ENCODE measurements at regions not wholly inside any gene's neighbourhood (a gene's known extent, or its start where the extent isn't known, plus 50 kb on each side); places are given as distances from the start of the nearest gene placed in this dataset.
A peak's percentile ranks its signal among the peaks of the same experiment; 100 is the strongest.

- no peaks in the 10 kb centered on the region for H3K9me3 Mint-ChIP-seq
- no peaks in the 10 kb centered on the region for H3K36me3 Mint-ChIP-seq
- DNase-seq (ENCODE audit: low spot score in 2 of 2), result no peak
- no peak for ATAC-seq
- H3K4me3 Mint-ChIP-seq, result no peak overlapping the region
- no peaks in the 10 kb centered on the region for H3K4me1 Mint-ChIP-seq
- no peak overlapping the region for H3K27ac Mint-ChIP-seq
These were observed 275.2 kb upstream of the VLDLR start for GRCh38 chr9:2346277-2346913.

- Mint-ChIP-seq H3K4me3 (no peak overlapping the region), H3K4me1 (no peaks in the 10 kb centered on the region), H3K36me3 (no peaks in the 10 kb centered on the region), H3K27ac (no peak overlapping the region), H3K9me3 (no peaks in the 10 kb centered on the region)
- DNase-seq (ENCODE audit: low spot score in 2 of 2) (no peak), ATAC-seq (no peak)
These were observed 270.3 kb upstream of the VLDLR start for GRCh38 chr9:2351324-2351723.

- H3K36me3 Mint-ChIP-seq, result no peaks in the 10 kb centered on the region
- H3K9me3 Mint-ChIP-seq, result no peaks in the 10 kb centered on the region
- no peak overlapping the region for H3K4me3 Mint-ChIP-seq
- ATAC-seq (no peak), DNase-seq (ENCODE audit: low spot score in 2 of 2) (no peak)
- H3K4me1 Mint-ChIP-seq, result no peaks in the 10 kb centered on the region
- H3K27ac Mint-ChIP-seq, result no peak overlapping the region
These were observed 267.4 kb upstream of the VLDLR start for GRCh38 chr9:2354216-2354615.

GRCh38 chr9:2354856-2355696, 266.5 kb upstream of the VLDLR start:
- Mint-ChIP-seq H3K4me1 (no peaks in the 10 kb centered on the region), H3K27ac (no peak overlapping the region), H3K36me3 (no peaks in the 10 kb centered on the region), H3K9me3 (no peaks in the 10 kb centered on the region), H3K4me3 (no peak overlapping the region)
- DNase-seq (ENCODE audit: low spot score in 2 of 2), result no peak
- ATAC-seq, result no peak

GRCh38 chr9:2355697-2355983, 265.9 kb upstream of the VLDLR start:
- H3K36me3 Mint-ChIP-seq, result no peaks in the 10 kb centered on the region
- no peak overlapping the region for H3K27ac Mint-ChIP-seq
- no peaks in the 10 kb centered on the region for H3K9me3 Mint-ChIP-seq
- no peaks in the 10 kb centered on the region for H3K4me1 Mint-ChIP-seq
- DNase-seq (ENCODE audit: low spot score in 2 of 2), result no peak
- H3K4me3 Mint-ChIP-seq, result no peak overlapping the region
- no peak for ATAC-seq

- no peaks in the 10 kb centered on the region for H3K9me3 Mint-ChIP-seq
- no peak for DNase-seq (ENCODE audit: low spot score in 2 of 2)
- H3K4me1 Mint-ChIP-seq, result no peaks in the 10 kb centered on the region
- no peaks in the 10 kb centered on the region for H3K36me3 Mint-ChIP-seq
- no peak overlapping the region for H3K4me3 Mint-ChIP-seq
- no peak for ATAC-seq
- H3K27ac Mint-ChIP-seq, result no peak overlapping the region
These were observed 265.4 kb upstream of the VLDLR start for GRCh38 chr9:2356041-2356790.

GRCh38 chr9:2359891-2360471, 261.6 kb upstream of the VLDLR start:
- H3K4me3 Mint-ChIP-seq, result no peak overlapping the region
- ATAC-seq, result no peak
- no peak for DNase-seq (ENCODE audit: low spot score in 2 of 2)
- no peak overlapping the region for H3K27ac Mint-ChIP-seq
- no peaks in the 10 kb centered on the region for H3K9me3 Mint-ChIP-seq
- H3K4me1 Mint-ChIP-seq, result no peaks in the 10 kb centered on the region
- no peaks in the 10 kb centered on the region for H3K36me3 Mint-ChIP-seq

- Mint-ChIP-seq H3K4me1 (no peaks in the 10 kb centered on the region), H3K27ac (no peak overlapping the region), H3K4me3 (no peak overlapping the region), H3K36me3 (no peaks in the 10 kb centered on the region), H3K9me3 (no peaks in the 10 kb centered on the region)
- ATAC-seq (peak; percentile 28), DNase-seq (ENCODE audit: low spot score in 2 of 2) (no peak)
These were observed 259.4 kb upstream of the VLDLR start for GRCh38 chr9:2362150-2362549.

- H3K9me3 Mint-ChIP-seq, result no peaks in the 10 kb centered on the region
- H3K36me3 Mint-ChIP-seq, result no peaks in the 10 kb centered on the region
- DNase-seq (ENCODE audit: low spot score in 2 of 2) (no peak), ATAC-seq (no peak)
- H3K4me3 Mint-ChIP-seq, result no peak overlapping the region
- H3K27ac Mint-ChIP-seq, result no peak overlapping the region
- no peaks in the 10 kb centered on the region for H3K4me1 Mint-ChIP-seq
These were observed 258.3 kb upstream of the VLDLR start for GRCh38 chr9:2363138-2363745.

GRCh38 chr9:2363781-2364180, 257.8 kb upstream of the VLDLR start:
- ATAC-seq (no peak), DNase-seq (ENCODE audit: low spot score in 2 of 2) (no peak)
- no peaks in the 10 kb centered on the region for H3K4me1 Mint-ChIP-seq
- H3K36me3 Mint-ChIP-seq, result no peaks in the 10 kb centered on the region
- H3K27ac Mint-ChIP-seq, result no peak overlapping the region
- H3K9me3 Mint-ChIP-seq, result no peaks in the 10 kb centered on the region
- H3K4me3 Mint-ChIP-seq, result no peak overlapping the region

GRCh38 chr9:2367970-2368369, 253.6 kb upstream of the VLDLR start:
- Mint-ChIP-seq H3K36me3 (no peaks in the 10 kb centered on the region), H3K9me3 (no peaks in the 10 kb centered on the region), H3K4me1 (no peaks in the 10 kb centered on the region), H3K4me3 (no peak overlapping the region), H3K27ac (no peak overlapping the region)
- no peak for DNase-seq (ENCODE audit: low spot score in 2 of 2)
- ATAC-seq, result peak; percentile 42

GRCh38 chr9:2373648-2374047, 247.9 kb upstream of the VLDLR start:
- no peaks in the 10 kb centered on the region for H3K36me3 Mint-ChIP-seq
- no peak overlapping the region for H3K4me3 Mint-ChIP-seq
- no peaks in the 10 kb centered on the region for H3K4me1 Mint-ChIP-seq
- DNase-seq (ENCODE audit: low spot score in 2 of 2) (no peak), ATAC-seq (no peak)
- H3K27ac Mint-ChIP-seq, result no peak overlapping the region
- peaks cover 3% of the 10 kb centered on the region for H3K9me3 Mint-ChIP-seq

GRCh38 chr9:2375114-2375513, 246.5 kb upstream of the VLDLR start:
- no peak for ATAC-seq
- no peak overlapping the region for H3K27ac Mint-ChIP-seq

GRCh38 chr9:2377117-2377516, 244.5 kb upstream of the VLDLR start:
- H3K27ac Mint-ChIP-seq, result no peak overlapping the region
- DNase-seq (ENCODE audit: low spot score in 2 of 2) (no peak), ATAC-seq (no peak)
- H3K9me3 Mint-ChIP-seq, result peaks cover 3% of the 10 kb centered on the region
- H3K4me1 Mint-ChIP-seq, result no peaks in the 10 kb centered on the region
- no peak overlapping the region for H3K4me3 Mint-ChIP-seq
- H3K36me3 Mint-ChIP-seq, result no peaks in the 10 kb centered on the region

More at GRCh38 chr9:2375114-2375513, 246.5 kb upstream of the VLDLR start:
- H3K4me1 Mint-ChIP-seq, result no peaks in the 10 kb centered on the region
- H3K4me3 Mint-ChIP-seq, result no peak overlapping the region
- no peaks in the 10 kb centered on the region for H3K36me3 Mint-ChIP-seq
- H3K9me3 Mint-ChIP-seq, result peaks cover 3% of the 10 kb centered on the region
- no peak for DNase-seq (ENCODE audit: low spot score in 2 of 2)

GRCh38 chr9:2377834-2378233, 243.8 kb upstream of the VLDLR start:
- Mint-ChIP-seq H3K36me3 (no peaks in the 10 kb centered on the region), H3K9me3 (peaks cover 3% of the 10 kb centered on the region)

More at GRCh38 chr9:2377834-2378233, 243.8 kb upstream of the VLDLR start:
- Mint-ChIP-seq H3K27ac (no peak overlapping the region), H3K4me3 (no peak overlapping the region), H3K4me1 (no peaks in the 10 kb centered on the region)
- DNase-seq (ENCODE audit: low spot score in 2 of 2) (no peak), ATAC-seq (no peak)
